A673 (cell line): ENCODE measurements at regions not wholly inside any gene's neighbourhood (a gene's known extent, or its start where the extent isn't known, plus 50 kb on each side); places are given as distances from the start of the nearest gene placed in this dataset.

Experiments
- BruUV-seq: library from RNA; stranded (reverse); fragments of 400-500 nt; replicated peaks from 2 replicates; lab custom pipeline; 2021; lab: Mats Ljungman, UMichigan
- CTCF ChIA-PET: fragments of 300-600 bp; sonication (Branson Sonifier 250); formaldehyde crosslinking; loops from one replicate; lab custom pipeline; 2022; ENCODE audit warnings: antibody characterized with exemption; lab: Charles Lee
- POLR2A ChIA-PET: fragments of 300-600 bp; sonication (Branson Sonifier 250); formaldehyde crosslinking; loops from one replicate; lab custom pipeline; 2022; ENCODE audit warnings: antibody characterized with exemption; ENCODE audit not compliant: low non-redundant PET; lab: Charles Lee
- DNase-seq: peaks from one replicate; pipeline ENCODE4 v3.0.0-alpha.2; 2015; ENCODE audit warnings: low spot score
- H3K27ac ChIP-seq: fragments of 200-600 bp; sonication (generic); 2 replicates; pipeline ENCODE4 v1.5.1; 2016; ENCODE audit warnings: mixed run types, low read depth, mild to moderate bottlenecking, mixed read lengths, antibody characterized with exemption, low read length; ENCODE audit not compliant: poor library complexity, severe bottlenecking
- H3K27me3 ChIP-seq: fragments of 200-600 bp; sonication (generic); replicated peaks from 2 replicates; pipeline ENCODE4 v1.6.1; 2017; ENCODE audit warnings: mixed run types, low read depth, mild to moderate bottlenecking, mixed read lengths, antibody characterized with exemption, low read length; ENCODE audit not compliant: insufficient read depth, poor library complexity
- H3K36me3 ChIP-seq: fragments of 200-600 bp; sonication (generic); 2 replicates; pipeline ENCODE4 v1.6.1; 2016; ENCODE audit warnings: mixed run types, mild to moderate bottlenecking, mixed read lengths, antibody characterized with exemption, low read length; ENCODE audit not compliant: insufficient read depth, poor library complexity, severe bottlenecking
- H3K4me1 ChIP-seq: fragments of 200-600 bp; sonication (generic); 2 replicates; pipeline ENCODE4 v1.6.1; 2017; ENCODE audit warnings: mixed run types, mild to moderate bottlenecking, mixed read lengths, antibody characterized with exemption, low read length; ENCODE audit not compliant: insufficient read depth, poor library complexity, severe bottlenecking
- H3K4me3 ChIP-seq: fragments of 200-600 bp; sonication (generic); 2 replicates; pipeline ENCODE4 v1.5.1; 2016; ENCODE audit warnings: low read depth, mixed run types, mild to moderate bottlenecking, mixed read lengths, low read length; ENCODE audit not compliant: poor library complexity, severe bottlenecking
- H3K9me3 ChIP-seq: fragments of 200-600 bp; sonication (generic); 2 replicates; pipeline ENCODE4 v1.6.1; 2016; ENCODE audit warnings: mixed run types, low read depth, mild to moderate bottlenecking, mixed read lengths, antibody characterized with exemption, low read length; ENCODE audit not compliant: poor library complexity, severe bottlenecking
- CTCF ChIP-seq: fragments of 300-800, 200-600 bp; sonication (generic); conservative IDR thresholded peaks from 2 replicates; pipeline ENCODE4 v1.5.1; 2017; ENCODE audit warnings: low read depth, mild to moderate bottlenecking, antibody characterized with exemption, low read length, moderate library complexity, mixed read lengths
- EZH2 ChIP-seq: fragments of 200-600 bp; sonication (generic); IDR thresholded peaks from 2 replicates; pipeline ENCODE4 v1.6.1; 2017; ENCODE audit warnings: borderline replicate concordance, low read depth, mild to moderate bottlenecking, mixed read lengths, antibody characterized with exemption, low read length; ENCODE audit not compliant: poor library complexity, severe bottlenecking
- intact Hi-C: fragments of 100-400 bp; cut with micrococcal nuclease; formaldehyde crosslinking; loops from one replicate; pipeline ENCODE4 v1.10.0; 2022; ENCODE audit not compliant: unreplicated experiment

- no peaks in the 10 kb centered on the region for H3K36me3 ChIP-seq
- ChIA-PET POLR2A (no interaction called here), CTCF (no interaction called here)
- no TSS peak for BruUV-seq
- intact Hi-C loops: no loop called here
- H3K27ac ChIP-seq: no peak overlapping the region
- H3K27me3 ChIP-seq: no peaks in the 10 kb centered on the region
- no peaks in the 10 kb centered on the region for H3K4me1 ChIP-seq
- peaks cover 8% of the 10 kb centered on the region for H3K9me3 ChIP-seq
- TF ChIP-seq CTCF (no peak), EZH2 (no peak)
- no peak for DNase-seq
- no peak overlapping the region for H3K4me3 ChIP-seq
These were observed 641.5 kb downstream of the FGF9 start for GRCh38 chr13:22312405-22312803.

- H3K36me3 ChIP-seq: no peaks in the 10 kb centered on the region
- TF ChIP-seq CTCF (no peak), EZH2 (no peak)
- DNase-seq: no peak
- intact Hi-C loops: no loop called here
- no peaks in the 10 kb centered on the region for H3K9me3 ChIP-seq
- ChIA-PET CTCF (no interaction called here), POLR2A (no interaction called here)
- no peaks in the 10 kb centered on the region for H3K4me1 ChIP-seq
- no peak overlapping the region for H3K27ac ChIP-seq
- no peaks in the 10 kb centered on the region for H3K27me3 ChIP-seq
- BruUV-seq: no TSS peak
- H3K4me3 ChIP-seq: no peak overlapping the region
These were observed 645.7 kb downstream of the FGF9 start for GRCh38 chr13:22316494-22317025.

- ChIA-PET POLR2A (no interaction called here), CTCF (no interaction called here)
- intact Hi-C loops: no loop called here
- H3K4me3 ChIP-seq: no peak overlapping the region
- H3K9me3 ChIP-seq: peaks cover 4% of the 10 kb centered on the region
- H3K4me1 ChIP-seq: no peaks in the 10 kb centered on the region
- TF ChIP-seq EZH2: no peak
- no peak for TF ChIP-seq CTCF
- H3K27me3 ChIP-seq: no peaks in the 10 kb centered on the region
- no peak for DNase-seq
- H3K27ac ChIP-seq: no peak overlapping the region
- no TSS peak for BruUV-seq
- H3K36me3 ChIP-seq: no peaks in the 10 kb centered on the region
These were observed 650.1 kb downstream of the FGF9 start for GRCh38 chr13:22320991-22321390.
